Keratinocyte (primary cell): ENCODE measurements at regions not wholly inside any gene's neighbourhood (a gene's known extent, or its start where the extent isn't known, plus 50 kb on each side); places are given as distances from the start of the nearest gene placed in this dataset.

Source experiments
- DNase-seq: peaks from one replicate; pipeline ENCODE4 v3.0.0-alpha.2; 2011; ENCODE audit warnings: low read depth, missing footprints, low spot score
- FAIRE-seq: peaks from 2 replicates; lab custom pipeline; 2011; peaks lifted over from hg19 to GRCh38; lab: Jason Lieb, UNC
- H2AFZ ChIP-seq: 2 replicates; pipeline ENCODE4 v1.6.0; 2012; ENCODE audit warnings: low read length, control low read depth, inconsistent platforms; ENCODE audit not compliant: control insufficient read depth
- H3K27ac ChIP-seq: 2 replicates; pipeline ENCODE4 v1.5.1; 2011; ENCODE audit warnings: low read length; ENCODE audit not compliant: control insufficient read depth, insufficient read depth
- H3K27me3 ChIP-seq: 3 replicates; pipeline ENCODE4 v1.6.0; 2011; ENCODE audit warnings: low read length; ENCODE audit not compliant: control insufficient read depth, insufficient read depth; ENCODE audit errors: extremely low read depth
- H3K36me3 ChIP-seq, 2 experiments: 2 replicates in 1 of 2; 3 replicates in 1 of 2; pipeline ENCODE4 v1.5.1; 2011; ENCODE audit warnings: low read length in 2 of 2, mild to moderate bottlenecking in 1 of 2; ENCODE audit not compliant: control insufficient read depth in 2 of 2, insufficient read depth in 2 of 2; ENCODE audit errors: extremely low read depth in 1 of 2
- H3K4me1 ChIP-seq: 3 replicates; pipeline ENCODE4 v1.5.1; 2011; ENCODE audit warnings: low read length; ENCODE audit not compliant: control insufficient read depth, insufficient read depth; ENCODE audit errors: extremely low read depth
- H3K4me2 ChIP-seq: 3 replicates; pipeline ENCODE4 v1.6.0; 2011; ENCODE audit warnings: low read depth, low read length; ENCODE audit not compliant: control insufficient read depth, insufficient read depth; ENCODE audit errors: extremely low read depth
- H3K4me3 ChIP-seq, 3 experiments: fragments of 200-600 bp in 1 of 3; sonication (generic) in 1 of 3; 2 replicates in 2 of 3; 3 replicates in 1 of 3; pipeline ENCODE4 v1.5.1; 2011 to 2016; ENCODE audit warnings: low read length in 3 of 3, mild to moderate bottlenecking in 3 of 3, control low read depth in 2 of 3, inconsistent platforms in 1 of 3, low read depth in 1 of 3, mixed read lengths in 1 of 3, mixed run types in 1 of 3, moderate library complexity in 1 of 3; ENCODE audit not compliant: control insufficient read depth in 2 of 3, insufficient read depth in 2 of 3; ENCODE audit errors: extremely low read depth in 1 of 3
- H3K79me2 ChIP-seq: 2 replicates; pipeline ENCODE4 v1.6.0; 2012; ENCODE audit warnings: low read length; ENCODE audit not compliant: control insufficient read depth, insufficient read depth
- H3K9ac ChIP-seq: 3 replicates; pipeline ENCODE4 v1.6.0; 2011; ENCODE audit warnings: low read length; ENCODE audit not compliant: control insufficient read depth, insufficient read depth; ENCODE audit errors: extremely low read depth
- H3K9me1 ChIP-seq: 3 replicates; pipeline ENCODE4 v1.6.0; 2011; ENCODE audit warnings: low read length; ENCODE audit not compliant: control insufficient read depth, insufficient read depth; ENCODE audit errors: extremely low read depth
- H3K9me3 ChIP-seq: 2 replicates; pipeline ENCODE4 v1.5.1; 2012; ENCODE audit warnings: low read depth, low read length; ENCODE audit not compliant: control insufficient read depth
- H4K20me1 ChIP-seq: 3 replicates; pipeline ENCODE4 v1.6.0; 2011; ENCODE audit warnings: low read length; ENCODE audit not compliant: control insufficient read depth, insufficient read depth; ENCODE audit errors: extremely low read depth
- EZH2 ChIP-seq: IDR thresholded peaks from one replicate; pipeline ENCODE4 v1.6.1; 2012; ENCODE audit warnings: inconsistent platforms, mild to moderate bottlenecking, low read length, moderate library complexity
- dilution Hi-C: fragments of 300-500 bp; cut with MboI; formaldehyde crosslinking; loops from one replicate; pipeline ENCODE4 v1.7.0; 2020; ENCODE audit warnings: low sequenced_read_pairs; ENCODE audit not compliant: extremely low pct_ligation_motif_present
- TF ChIP-seq, protein P1 (sequence below), 3 experiments: IDR thresholded peaks in 1 of 3; conservative IDR thresholded peaks in 1 of 3; optimal IDR thresholded peaks in 1 of 3; 2 replicates in 2 of 3; 3 replicates in 1 of 3; pipeline versions ENCODE3 to v1.5.1; 2011; ENCODE audit warnings: low read length in 3 of 3, mild to moderate bottlenecking in 3 of 3, moderate library complexity in 2 of 3, control low read depth in 1 of 3, inconsistent platforms in 1 of 3; ENCODE audit not compliant: insufficient read depth in 2 of 3; ENCODE audit errors: extremely low read depth in 1 of 3

DNA sequence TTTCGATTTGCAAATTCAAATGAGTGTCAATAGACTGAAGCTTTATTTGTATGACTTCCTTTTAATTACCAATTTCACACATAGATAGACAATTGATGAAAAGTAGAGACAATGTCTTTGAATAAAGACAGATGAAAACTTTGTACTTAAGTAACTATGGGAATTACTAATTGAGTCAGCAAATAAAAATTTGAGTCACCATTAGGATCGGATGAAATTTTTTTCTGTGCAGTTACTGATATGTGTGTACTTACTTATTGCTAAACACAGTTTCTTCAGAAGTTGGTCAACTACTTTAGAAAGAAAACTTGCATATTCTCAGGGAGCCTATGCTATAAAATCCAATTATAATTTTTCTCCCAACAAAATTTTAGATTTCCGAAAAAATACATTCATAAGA is 224.9 kb upstream of the SLC16A7 start:
- Histone ChIP-seq H3K27ac (no peak overlapping the region), H3K4me3 (no peak overlapping the region), H3K4me1 (no peaks in the 10 kb centered on the region), H3K27me3 (no peaks in the 10 kb centered on the region), H3K4me2 (no peak overlapping the region), H2AFZ (no peak overlapping the region), H3K9me3 (no peaks in the 10 kb centered on the region), H3K9me1 (no peaks in the 10 kb centered on the region), H3K36me3 (no peaks in the 10 kb centered on the region), H3K9ac (no peak overlapping the region), H4K20me1 (no peaks in the 10 kb centered on the region), H3K79me2 (no peaks in the 10 kb centered on the region)
- dilution Hi-C loops, result no loop called here
- no peak for DNase-seq
- no peak for FAIRE-seq
- TF ChIP-seq EZH2, result no peak
- TF ChIP-seq, protein P1, sequence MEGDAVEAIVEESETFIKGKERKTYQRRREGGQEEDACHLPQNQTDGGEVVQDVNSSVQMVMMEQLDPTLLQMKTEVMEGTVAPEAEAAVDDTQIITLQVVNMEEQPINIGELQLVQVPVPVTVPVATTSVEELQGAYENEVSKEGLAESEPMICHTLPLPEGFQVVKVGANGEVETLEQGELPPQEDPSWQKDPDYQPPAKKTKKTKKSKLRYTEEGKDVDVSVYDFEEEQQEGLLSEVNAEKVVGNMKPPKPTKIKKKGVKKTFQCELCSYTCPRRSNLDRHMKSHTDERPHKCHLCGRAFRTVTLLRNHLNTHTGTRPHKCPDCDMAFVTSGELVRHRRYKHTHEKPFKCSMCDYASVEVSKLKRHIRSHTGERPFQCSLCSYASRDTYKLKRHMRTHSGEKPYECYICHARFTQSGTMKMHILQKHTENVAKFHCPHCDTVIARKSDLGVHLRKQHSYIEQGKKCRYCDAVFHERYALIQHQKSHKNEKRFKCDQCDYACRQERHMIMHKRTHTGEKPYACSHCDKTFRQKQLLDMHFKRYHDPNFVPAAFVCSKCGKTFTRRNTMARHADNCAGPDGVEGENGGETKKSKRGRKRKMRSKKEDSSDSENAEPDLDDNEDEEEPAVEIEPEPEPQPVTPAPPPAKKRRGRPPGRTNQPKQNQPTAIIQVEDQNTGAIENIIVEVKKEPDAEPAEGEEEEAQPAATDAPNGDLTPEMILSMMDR (optimal IDR thresholded peaks at IDR 0.05 in 1 of 3, IDR thresholded peaks at IDR 0.05 in 1 of 3, conservative IDR thresholded peaks at IDR 0.05 in 1 of 3; ENCODE audit: extremely low read depth in 1 of 3, insufficient read depth in 2 of 3, low read length in 3 of 3), result no peak

DNA sequence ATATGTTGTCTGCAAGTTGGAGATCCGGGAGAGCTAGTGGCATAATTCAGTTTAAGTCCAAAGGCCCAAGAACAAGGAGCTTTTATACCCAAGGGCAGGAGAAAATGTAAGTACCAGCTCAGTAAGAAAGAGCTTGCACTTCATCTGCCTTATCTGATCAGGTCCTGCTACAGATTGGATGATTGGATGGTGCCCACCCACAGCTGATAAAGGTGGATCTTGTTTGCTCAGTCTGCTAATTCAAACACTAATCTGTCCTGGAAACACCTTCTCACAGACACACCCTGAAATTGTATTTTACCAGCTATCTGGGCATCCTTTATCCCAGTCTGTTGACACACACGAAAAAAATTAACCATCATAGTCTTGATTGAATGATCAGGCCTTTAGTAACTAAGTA is 230.7 kb upstream of the SLC16A7 start:
- TF ChIP-seq, protein P1 (optimal IDR thresholded peaks at IDR 0.05 in 1 of 3, IDR thresholded peaks at IDR 0.05 in 1 of 3, conservative IDR thresholded peaks at IDR 0.05 in 1 of 3; ENCODE audit: extremely low read depth in 1 of 3, insufficient read depth in 2 of 3, low read length in 3 of 3), result no peak
- TF ChIP-seq EZH2, result no peak
- Histone ChIP-seq H3K9ac (no peak overlapping the region), H4K20me1 (no peaks in the 10 kb centered on the region)

More for the DNA sequence above, 230.7 kb upstream of the SLC16A7 start:
- no peak overlapping the region for H3K4me3 ChIP-seq
- no peaks in the 10 kb centered on the region for H3K36me3 ChIP-seq
- no peaks in the 10 kb centered on the region for H3K4me1 ChIP-seq
- H3K9me1 ChIP-seq, result no peaks in the 10 kb centered on the region
- no peak for DNase-seq
- no peaks in the 10 kb centered on the region for H3K27me3 ChIP-seq
- H3K9me3 ChIP-seq, result no peaks in the 10 kb centered on the region
- H3K79me2 ChIP-seq, result no peaks in the 10 kb centered on the region
- no peak overlapping the region for H3K27ac ChIP-seq
- no peak for FAIRE-seq
- no peak overlapping the region for H2AFZ ChIP-seq
- no peak overlapping the region for H3K4me2 ChIP-seq
- dilution Hi-C loops, result no loop called here
